Naive thymus-derived CD8-positive, alpha-beta T cell (primary cell): ENCODE measurements at regions not wholly inside any gene's neighbourhood (a gene's known extent, or its start where the extent isn't known, plus 50 kb on each side); places are given as distances from the start of the nearest gene placed in this dataset.

Experiments used
- ATAC-seq, 2 donors: fragments of 150-1000 bp; cut with Tn5 transposase in 1 of 2; sonication (Bioruptor Pico), chemical (Tn5 transposase) in 1 of 2; 1 replicate in 1 of 2; 2 replicates in 1 of 2; pipeline ENCODE4 v1.10.0; 2021; ENCODE audit warnings: mild to moderate bottlenecking in 2 of 2, moderate library complexity in 2 of 2
- POLR2A ChIA-PET: fragments of 350-600 bp; sonication (Branson Sonifier 250); formaldehyde crosslinking; loops from one replicate; lab custom pipeline; 2021; ENCODE audit warnings: antibody characterized with exemption; lab: Charles Lee
- DNase-seq, 10 donors: peaks; one replicate each; pipeline versions ENCODE4 v3.0.0 to v3.0.0-alpha.2; 2020 to 2022
- H3K27ac Mint-ChIP-seq, 10 donors: one replicate each; pipeline ENCODE4 v1.8.0; 2020 to 2022; ENCODE audit warnings: mild to moderate bottlenecking in 10 of 10, mixed read lengths in 10 of 10, moderate library complexity in 4 of 10, inconsistent platforms in 1 of 10
- H3K27me3 Mint-ChIP-seq, 5 donors: one replicate each; pipeline ENCODE4 v1.8.0; 2021 to 2022; ENCODE audit warnings: mixed read lengths in 5 of 5
- H3K36me3 Mint-ChIP-seq, 3 donors: one replicate each; pipeline ENCODE4 v1.8.0; 2020 to 2022; ENCODE audit warnings: mixed read lengths in 3 of 3, mild to moderate bottlenecking in 2 of 3, inconsistent platforms in 1 of 3
- H3K4me1 Mint-ChIP-seq, 4 donors: one replicate each; pipeline ENCODE4 v1.8.0; 2021 to 2022; ENCODE audit warnings: mixed read lengths in 4 of 4
- H3K4me3 Mint-ChIP-seq, 10 donors: one replicate each; pipeline ENCODE4 v1.8.0; 2020 to 2022; ENCODE audit warnings: mild to moderate bottlenecking in 10 of 10, mixed read lengths in 10 of 10, moderate library complexity in 6 of 10, inconsistent platforms in 1 of 10
- H3K9me3 Mint-ChIP-seq, 9 donors: one replicate each; pipeline ENCODE4 v1.8.0; 2020 to 2022; ENCODE audit warnings: mixed read lengths in 9 of 9, mild to moderate bottlenecking in 3 of 9, inconsistent platforms in 1 of 9, moderate library complexity in 1 of 9

DNA sequence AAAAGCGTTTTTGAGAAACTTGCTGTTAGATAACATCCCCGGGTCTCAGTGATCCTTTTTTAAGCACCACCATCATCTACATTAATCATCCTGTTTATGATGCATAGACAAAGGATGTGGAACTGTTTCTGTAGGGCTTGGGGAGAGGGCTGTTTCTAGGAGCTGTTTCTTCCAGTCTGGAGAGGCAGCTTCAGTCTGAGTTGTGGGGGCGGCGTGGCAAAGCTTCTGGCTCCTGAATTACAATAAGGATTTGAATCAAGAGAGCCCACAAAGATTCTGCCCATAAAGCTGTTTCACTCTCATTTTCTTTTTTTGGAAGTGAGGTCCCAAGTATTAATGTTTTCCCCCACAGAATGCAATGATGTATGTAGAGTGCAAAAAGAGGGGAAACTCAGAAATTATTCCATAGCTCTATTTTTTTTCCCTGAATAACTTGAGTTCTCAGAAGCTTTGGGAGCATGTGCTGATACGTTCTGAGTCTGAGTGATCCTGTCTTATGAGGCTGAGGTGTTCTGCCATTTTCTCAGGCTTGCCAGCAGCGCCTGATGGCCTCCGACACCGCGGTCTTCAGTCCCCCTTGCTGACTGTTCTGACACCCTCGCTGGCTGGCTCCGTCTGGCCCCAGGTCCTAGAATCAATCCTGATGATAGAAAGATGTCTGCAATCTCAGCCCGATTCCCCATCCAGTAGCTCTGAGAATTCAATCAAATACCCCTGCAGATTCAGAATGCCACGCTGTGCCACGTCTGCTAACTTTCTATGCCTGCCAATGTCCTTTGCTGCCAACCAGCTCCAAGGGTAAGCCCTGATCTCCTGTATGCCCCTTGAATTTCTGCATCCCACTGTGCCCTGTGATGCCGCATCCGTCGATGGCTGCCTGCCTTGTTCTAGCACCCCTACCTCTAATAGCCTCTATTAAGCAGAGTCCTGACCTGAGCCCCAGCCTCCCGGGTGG lies 92.4 kb upstream of the AKT3 start:
- POLR2A ChIA-PET, result no interaction called here
- H3K9me3 Mint-ChIP-seq, result no peaks in the 10 kb centered on the region
- H3K27me3 Mint-ChIP-seq, result peaks cover 0 to 15% (median 5%) of the 10 kb centered on the region in 5 donors
- no peaks in the 10 kb centered on the region for H3K36me3 Mint-ChIP-seq
- H3K4me1 Mint-ChIP-seq, result no peaks in the 10 kb centered on the region
- ATAC-seq (no peak), DNase-seq (no peak)
- H3K4me3 Mint-ChIP-seq, result no peak overlapping the region
- H3K27ac Mint-ChIP-seq, result no peak overlapping the region

DNA sequence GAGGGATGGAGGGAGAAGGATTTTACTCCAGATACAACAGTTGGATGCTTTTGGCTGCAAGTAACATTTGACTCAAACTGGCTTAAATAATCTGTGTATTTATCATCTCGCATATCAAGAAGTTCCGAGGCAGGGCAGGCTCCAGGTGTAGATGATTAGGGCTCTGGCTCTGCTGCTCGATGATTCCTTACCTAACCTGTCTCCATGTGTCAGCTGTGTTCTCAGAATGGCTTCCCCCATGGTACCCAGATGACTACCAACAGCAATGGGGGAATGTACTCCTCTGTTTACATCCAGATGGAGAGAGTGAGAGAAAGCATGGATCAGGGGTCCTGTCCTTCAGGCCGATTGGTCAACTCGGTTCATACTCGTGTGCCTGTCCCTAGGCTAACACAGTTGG lies 90.4 kb upstream of the AKT3 start:
- H3K4me1 Mint-ChIP-seq, result no peaks in the 10 kb centered on the region
- ATAC-seq (no peak), DNase-seq (no peak)
- H3K9me3 Mint-ChIP-seq, result peaks cover 0 to 4% (median under 1%) of the 10 kb centered on the region in 9 donors
- H3K36me3 Mint-ChIP-seq, result peaks cover 0 to 1% (median 0%) of the 10 kb centered on the region in 3 donors
- POLR2A ChIA-PET, result no interaction called here
- H3K27me3 Mint-ChIP-seq, result peaks cover 0 to 15% (median 5%) of the 10 kb centered on the region in 5 donors
- H3K4me3 Mint-ChIP-seq, result no peak overlapping the region
- no peak overlapping the region for H3K27ac Mint-ChIP-seq

DNA sequence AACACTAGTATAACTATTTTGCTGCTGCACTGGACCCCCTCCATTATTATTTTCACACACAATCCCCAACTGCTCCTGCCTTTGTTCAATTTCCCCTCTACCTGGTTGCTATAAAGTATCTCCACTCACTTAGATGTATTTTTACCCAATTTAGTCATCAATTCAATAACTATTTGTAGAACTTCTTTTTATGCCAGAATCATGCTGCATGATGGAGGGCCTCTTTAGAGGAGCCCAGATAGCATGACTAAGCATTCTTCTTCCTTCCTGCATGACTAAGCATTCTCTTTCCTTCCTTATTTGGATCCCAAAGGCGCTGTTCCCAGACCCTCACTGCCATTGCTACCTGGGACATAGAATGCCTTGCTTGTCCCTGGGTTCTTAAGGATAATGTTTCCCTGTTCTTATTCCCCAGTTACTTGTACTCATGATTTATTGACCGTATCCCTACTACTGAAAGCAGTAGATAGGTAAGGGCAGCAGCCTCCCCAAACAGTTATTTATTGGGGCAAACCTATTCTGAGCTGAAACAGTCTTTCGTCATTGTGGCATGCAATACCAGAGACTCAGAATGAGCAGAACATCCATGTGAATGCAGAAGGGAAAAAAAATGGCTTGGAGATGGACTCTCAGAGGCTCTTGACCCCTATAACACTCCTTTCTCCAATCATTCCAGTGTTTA lies 89.3 kb upstream of the AKT3 start:
- peaks cover 0 to 13% (median 9%) of the 10 kb centered on the region in 9 donors for H3K9me3 Mint-ChIP-seq
- no peak overlapping the region for H3K4me3 Mint-ChIP-seq
- POLR2A ChIA-PET, result no interaction called here
- no peak overlapping the region for H3K27ac Mint-ChIP-seq
- H3K27me3 Mint-ChIP-seq, result peaks cover 0 to 18% (median 4%) of the 10 kb centered on the region in 5 donors
- ATAC-seq (no peak), DNase-seq (no peak)
- H3K4me1 Mint-ChIP-seq, result no peaks in the 10 kb centered on the region
- H3K36me3 Mint-ChIP-seq, result peaks cover 0 to 12% (median 10%) of the 10 kb centered on the region in 3 donors

DNA sequence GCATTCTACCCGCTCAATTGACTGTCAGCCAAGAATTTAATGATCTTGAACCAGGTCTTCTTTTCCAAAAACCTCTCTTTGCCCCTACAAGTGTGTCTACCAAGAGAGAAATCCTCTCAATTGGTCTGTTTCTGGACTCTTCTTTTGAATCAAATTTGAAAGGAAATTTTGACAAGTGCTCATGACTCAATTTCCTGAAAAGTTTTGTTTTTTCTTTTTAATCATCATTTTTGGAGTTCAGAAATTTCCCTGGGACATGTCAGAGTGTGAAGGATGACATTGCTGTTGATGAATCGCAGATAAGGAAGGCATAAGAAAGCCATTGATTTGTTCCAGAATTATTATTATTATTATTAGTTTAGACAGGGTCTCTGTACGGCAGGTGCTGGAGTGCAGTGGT lies 88.2 kb upstream of the AKT3 start:
- H3K4me3 Mint-ChIP-seq, result no peak overlapping the region
- ATAC-seq (no peak), DNase-seq (no peak)
- H3K9me3 Mint-ChIP-seq, result peaks cover 0 to 13% (median 9%) of the 10 kb centered on the region in 9 donors
- H3K4me1 Mint-ChIP-seq, result no peaks in the 10 kb centered on the region
- H3K27me3 Mint-ChIP-seq, result peaks cover 0 to 18% (median 4%) of the 10 kb centered on the region in 5 donors
- no peak overlapping the region for H3K27ac Mint-ChIP-seq
- H3K36me3 Mint-ChIP-seq, result peaks cover 0 to 12% (median 10%) of the 10 kb centered on the region in 3 donors
- POLR2A ChIA-PET, result no interaction called here

DNA sequence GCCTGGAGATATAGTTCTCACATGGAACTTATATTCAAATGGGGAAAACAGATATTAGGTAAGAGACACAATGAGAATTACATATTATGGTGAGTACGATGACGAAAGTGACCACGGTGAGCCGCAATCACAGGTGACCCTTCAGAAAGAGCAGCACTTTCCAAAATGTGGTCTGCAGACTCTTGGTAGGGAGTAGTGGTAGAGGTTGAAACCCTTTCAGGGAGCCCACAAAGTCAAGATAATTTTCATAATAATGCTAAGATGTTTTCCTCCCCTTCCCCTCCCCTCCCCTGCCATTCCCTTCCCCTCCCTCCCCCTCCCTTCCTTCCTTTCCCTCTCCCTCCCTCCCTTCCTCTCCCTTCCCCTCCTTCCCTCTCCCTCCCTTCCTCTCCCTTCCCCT lies 83.5 kb upstream of the AKT3 start:
- H3K4me3 Mint-ChIP-seq, result no peak overlapping the region
- peaks cover 0 to 13% (median 10%) of the 10 kb centered on the region in 9 donors for H3K9me3 Mint-ChIP-seq
- DNase-seq, result no peak
- no peak overlapping the region for H3K27ac Mint-ChIP-seq
- ATAC-seq, result no peak
- peaks cover 0 to 11% (median 7%) of the 10 kb centered on the region in 5 donors for H3K27me3 Mint-ChIP-seq
- peaks cover 0 to 12% (median 10%) of the 10 kb centered on the region in 3 donors for H3K36me3 Mint-ChIP-seq
- POLR2A ChIA-PET, result no interaction called here
- no peaks in the 10 kb centered on the region for H3K4me1 Mint-ChIP-seq

DNA sequence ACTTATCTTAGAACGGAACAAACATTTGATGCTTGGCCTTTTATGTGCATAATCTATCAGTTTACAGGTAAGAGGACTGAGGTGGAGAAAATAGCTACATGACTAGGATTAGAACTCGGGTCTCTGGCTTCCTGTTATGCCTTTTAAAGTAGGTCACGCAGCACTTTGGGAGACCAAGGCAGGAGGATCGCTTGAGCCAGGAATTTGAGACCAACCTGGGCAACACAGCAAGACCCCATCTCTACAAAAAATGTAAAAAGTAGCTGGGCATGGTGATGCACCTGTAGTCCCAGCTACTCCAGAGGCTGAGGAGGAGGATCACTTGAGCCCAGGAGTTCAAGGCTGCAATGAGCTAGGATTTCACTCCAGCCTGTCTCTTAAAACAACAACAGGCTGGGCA lies 81.9 kb upstream of the AKT3 start:
- H3K9me3 Mint-ChIP-seq, result peaks cover 0 to 13% (median 10%) of the 10 kb centered on the region in 9 donors
- ATAC-seq (no peak), DNase-seq (no peak)
- peaks cover 0 to 12% (median 10%) of the 10 kb centered on the region in 3 donors for H3K36me3 Mint-ChIP-seq
- no peak overlapping the region for H3K27ac Mint-ChIP-seq
- H3K4me3 Mint-ChIP-seq, result no peak overlapping the region
- POLR2A ChIA-PET, result no interaction called here
- H3K4me1 Mint-ChIP-seq, result no peaks in the 10 kb centered on the region
- H3K27me3 Mint-ChIP-seq, result peaks cover 0 to 9% (median 5%) of the 10 kb centered on the region in 5 donors

DNA sequence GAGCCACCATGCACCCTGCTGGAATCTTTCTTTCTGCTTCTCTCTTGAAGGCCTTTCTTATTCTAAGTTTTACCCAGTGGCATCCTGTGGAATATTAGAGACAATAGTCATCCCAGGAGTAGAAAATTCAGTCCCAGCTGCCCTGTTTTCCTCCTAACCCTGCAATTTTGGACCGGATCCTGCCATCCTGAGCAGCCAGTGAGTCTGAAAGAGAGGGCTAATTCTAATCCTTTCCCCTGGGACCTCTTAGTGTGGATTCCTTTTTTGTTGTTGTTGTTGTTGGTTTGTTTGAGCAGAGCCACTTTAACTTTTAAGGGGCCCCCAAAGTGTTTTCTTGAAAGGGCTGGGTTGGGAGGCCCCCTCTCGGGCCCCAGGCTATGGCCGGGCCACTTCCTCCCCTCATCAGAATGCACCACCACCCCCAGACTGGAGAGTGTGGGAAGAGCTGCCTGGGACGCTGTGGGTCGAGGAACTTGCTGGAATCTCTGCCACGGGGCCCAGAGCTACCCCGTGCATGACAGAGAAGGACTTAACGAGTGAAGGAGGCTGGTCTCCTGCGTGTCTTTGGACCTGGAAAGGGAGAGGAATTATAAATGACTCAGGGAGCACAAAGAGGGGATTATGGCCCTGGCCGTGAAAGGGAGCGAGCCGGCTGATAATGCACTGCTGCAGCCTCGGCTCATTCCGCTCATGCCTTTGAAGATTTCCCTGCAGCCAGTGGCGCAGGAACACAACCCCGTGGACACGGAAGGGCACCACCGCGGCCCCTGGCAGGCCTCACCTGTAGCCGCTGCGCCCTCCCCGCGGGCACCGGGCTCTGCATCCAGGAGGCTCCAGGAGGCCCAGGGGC lies 81.0 kb upstream of the AKT3 start:
- no peak for ATAC-seq
- no peak overlapping the region for H3K4me3 Mint-ChIP-seq
- POLR2A ChIA-PET, result no interaction called here
- DNase-seq, result no peak
- peaks cover 0 to 12% (median 10%) of the 10 kb centered on the region in 3 donors for H3K36me3 Mint-ChIP-seq
- no peaks in the 10 kb centered on the region for H3K4me1 Mint-ChIP-seq
- H3K27ac Mint-ChIP-seq, result peak overlapping the region in 1 of 10 donors; percentile 60
- H3K9me3 Mint-ChIP-seq, result peaks cover 0 to 13% (median 10%) of the 10 kb centered on the region in 9 donors
- H3K27me3 Mint-ChIP-seq, result peaks cover 0 to 9% (median 5%) of the 10 kb centered on the region in 5 donors

DNA sequence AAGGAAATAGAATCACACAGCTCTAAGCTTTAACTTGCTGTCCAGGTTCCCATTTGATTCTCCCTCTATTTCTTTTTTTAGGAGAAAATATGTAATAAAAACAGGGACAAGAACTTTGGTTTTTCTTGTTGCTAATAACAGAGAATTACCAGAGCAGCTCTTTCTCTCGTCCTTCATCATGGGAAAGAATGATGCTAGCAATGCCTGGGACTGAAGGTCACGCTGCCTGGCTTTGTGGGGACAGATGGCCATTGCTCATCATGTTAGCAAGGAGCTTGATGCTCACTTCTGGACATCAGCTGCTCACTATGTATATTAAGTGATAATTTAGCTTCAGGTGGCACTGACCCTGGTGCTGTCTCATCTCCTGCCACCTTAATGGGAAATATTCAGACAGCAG lies 77.3 kb upstream of the AKT3 start:
- Mint-ChIP-seq H3K27ac (no peak overlapping the region), H3K4me3 (no peak overlapping the region), H3K9me3 (no peaks in the 10 kb centered on the region), H3K27me3 (peaks cover 0 to 12% (median 6%) of the 10 kb centered on the region in 5 donors), H3K4me1 (no peaks in the 10 kb centered on the region), H3K36me3 (no peaks in the 10 kb centered on the region)
- no peak for ATAC-seq
- POLR2A ChIA-PET, result no interaction called here
- no peak for DNase-seq

DNA sequence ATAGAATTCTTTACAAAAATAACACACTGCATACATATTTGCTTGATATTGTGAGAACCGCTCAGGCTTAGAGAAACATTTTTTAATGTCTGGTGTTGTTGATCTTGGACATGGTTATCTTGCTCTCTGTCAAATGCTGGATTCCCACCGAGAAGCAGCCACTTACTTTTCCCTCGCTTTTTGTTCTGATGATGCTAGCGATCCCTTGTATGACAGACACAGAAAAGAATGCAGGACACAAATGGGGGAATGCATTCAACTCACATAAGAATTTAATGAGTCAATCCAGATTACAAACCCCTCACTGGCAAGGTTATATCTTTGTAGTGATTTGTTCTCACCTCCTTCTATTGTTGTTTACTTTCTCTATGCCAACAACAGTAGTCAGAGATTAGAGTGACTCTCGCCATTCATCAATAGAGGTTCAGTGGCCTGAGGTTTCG lies 76.8 kb upstream of the AKT3 start:
- POLR2A ChIA-PET, result no interaction called here
- no peak for ATAC-seq
- no peaks in the 10 kb centered on the region for H3K9me3 Mint-ChIP-seq
- H3K36me3 Mint-ChIP-seq, result no peaks in the 10 kb centered on the region
- no peak overlapping the region for H3K4me3 Mint-ChIP-seq
- H3K27ac Mint-ChIP-seq, result no peak overlapping the region
- no peaks in the 10 kb centered on the region for H3K4me1 Mint-ChIP-seq
- peaks cover 0 to 12% (median 5%) of the 10 kb centered on the region in 5 donors for H3K27me3 Mint-ChIP-seq
- DNase-seq, result no peak

DNA sequence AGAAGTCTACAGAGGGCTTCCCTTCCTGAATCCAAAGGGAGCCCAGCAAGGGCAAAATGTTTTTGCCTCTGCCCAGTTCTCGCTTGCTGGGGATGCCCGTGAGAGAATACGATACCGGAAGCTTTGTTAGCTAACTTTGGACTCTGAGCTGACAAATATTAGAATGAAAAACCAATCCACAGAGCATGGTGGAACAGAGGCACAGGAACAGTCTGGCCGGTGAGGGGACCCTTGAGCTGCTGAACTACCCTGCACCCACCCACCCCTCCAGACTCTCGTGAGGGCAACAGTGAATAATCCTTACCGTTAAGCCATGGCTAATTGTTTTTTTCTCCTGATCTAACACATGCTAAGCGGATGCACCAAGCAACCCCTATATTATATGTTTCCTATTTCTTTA lies 76.3 kb upstream of the AKT3 start:
- H3K4me3 Mint-ChIP-seq, result no peak overlapping the region
- H3K9me3 Mint-ChIP-seq, result no peaks in the 10 kb centered on the region
- no peak overlapping the region for H3K27ac Mint-ChIP-seq
- POLR2A ChIA-PET, result no interaction called here
- ATAC-seq (no peak), DNase-seq (no peak)
- H3K27me3 Mint-ChIP-seq, result peaks cover 3 to 14% (median 6%) of the 10 kb centered on the region in 5 donors
- H3K4me1 Mint-ChIP-seq, result peaks cover 0 to under 1% (median 0%) of the 10 kb centered on the region in 4 donors
- H3K36me3 Mint-ChIP-seq, result no peaks in the 10 kb centered on the region

DNA sequence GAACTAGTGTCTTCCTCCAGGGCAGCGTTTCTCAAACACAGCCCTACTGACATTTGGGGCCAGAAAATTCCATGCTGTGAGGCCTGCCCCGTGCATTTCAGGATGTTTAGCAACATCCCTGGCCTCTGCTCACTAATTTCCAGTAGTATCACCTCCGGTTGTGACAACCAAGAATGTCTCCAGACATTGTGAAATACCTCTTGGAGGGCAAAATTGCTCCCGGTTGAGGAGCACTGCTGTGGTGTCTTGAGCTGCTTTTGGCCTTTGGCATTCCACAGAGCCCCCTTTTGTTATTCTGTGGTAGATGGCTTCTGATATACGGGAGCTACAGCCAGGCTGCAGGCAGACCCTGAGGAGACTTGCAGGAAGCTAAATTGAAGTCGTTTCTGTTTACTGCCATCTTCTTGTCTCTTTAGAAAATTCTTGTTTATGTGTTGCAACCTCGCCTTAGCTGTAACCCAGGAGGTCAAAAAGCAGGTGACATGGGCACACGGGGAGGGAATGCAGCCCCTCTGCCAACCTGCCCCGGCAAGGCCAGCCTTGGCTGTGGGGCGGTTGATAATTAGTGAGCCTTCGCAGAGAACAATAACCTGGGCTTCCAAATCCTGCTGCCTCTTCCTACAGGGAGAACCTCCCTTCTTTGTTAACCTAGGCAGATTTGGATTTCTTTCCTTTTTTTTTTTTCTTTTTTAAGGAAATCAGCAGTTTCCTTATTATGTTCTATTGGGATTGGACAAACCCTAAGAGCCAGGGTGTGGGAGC lies 74.7 kb upstream of the AKT3 start:
- POLR2A ChIA-PET, result no interaction called here
- no peaks in the 10 kb centered on the region for H3K9me3 Mint-ChIP-seq
- H3K36me3 Mint-ChIP-seq, result no peaks in the 10 kb centered on the region
- ATAC-seq, result no peak
- H3K4me1 Mint-ChIP-seq, result peaks cover 0 to 2% (median 0%) of the 10 kb centered on the region in 4 donors
- H3K27me3 Mint-ChIP-seq, result peaks cover 9 to 15% (median 10%) of the 10 kb centered on the region in 5 donors
- DNase-seq, result no peak
- H3K4me3 Mint-ChIP-seq, result no peak overlapping the region
- peak overlapping the region in 1 of 10 donors; percentile 12 for H3K27ac Mint-ChIP-seq

DNA sequence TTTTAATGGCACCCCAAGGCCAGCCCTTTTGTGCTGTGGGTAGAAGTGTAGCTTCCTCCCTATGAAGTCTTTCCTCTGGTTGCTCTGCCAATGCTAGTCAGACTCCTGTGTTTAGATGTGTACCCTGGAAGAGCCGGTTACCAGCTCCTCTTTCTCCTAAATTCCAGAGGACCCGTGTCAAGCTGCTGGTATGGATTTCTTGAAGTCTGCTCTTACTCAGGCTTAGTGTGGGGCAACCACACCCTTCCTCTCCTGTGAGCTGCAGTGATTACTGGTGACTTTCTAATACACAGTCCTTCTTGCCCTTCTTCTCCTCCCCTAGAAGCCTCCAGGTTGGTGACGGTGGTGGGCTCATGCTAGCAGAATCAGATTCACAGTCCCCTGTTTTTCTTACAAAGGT lies 74.1 kb upstream of the AKT3 start:
- Mint-ChIP-seq H3K36me3 (no peaks in the 10 kb centered on the region), H3K9me3 (no peaks in the 10 kb centered on the region), H3K4me3 (no peak overlapping the region), H3K27ac (no peak overlapping the region), H3K4me1 (peaks cover 0 to 2% (median 0%) of the 10 kb centered on the region in 4 donors), H3K27me3 (peaks cover 10 to 17% (median 11%) of the 10 kb centered on the region in 5 donors)
- POLR2A ChIA-PET, result no interaction called here
- ATAC-seq, result no peak
- DNase-seq, result no peak
